ENCODE measurements at regions not wholly inside any gene's neighbourhood (a gene's known extent, or its start where the extent isn't known, plus 50 kb on each side); places are given as distances from the start of the nearest gene placed in this dataset.

- DNase-seq, result no peak
Measured at GRCh38 chr2:41420219-41420618, 627.6 kb upstream of the PKDCC start.

GRCh38 chr2:41420872-41421271, 626.9 kb upstream of the PKDCC start:
- DNase-seq, result no peak

GRCh38 chr2:41431756-41432155, 616.1 kb upstream of the PKDCC start:
- DNase-seq, result peak; percentile 5

GRCh38 chr2:41432459-41432858, 615.4 kb upstream of the PKDCC start:
- DNase-seq, result no peak

GRCh38 chr2:41434991-41435390, 612.8 kb upstream of the PKDCC start:
- DNase-seq, result no peak

DNA sequence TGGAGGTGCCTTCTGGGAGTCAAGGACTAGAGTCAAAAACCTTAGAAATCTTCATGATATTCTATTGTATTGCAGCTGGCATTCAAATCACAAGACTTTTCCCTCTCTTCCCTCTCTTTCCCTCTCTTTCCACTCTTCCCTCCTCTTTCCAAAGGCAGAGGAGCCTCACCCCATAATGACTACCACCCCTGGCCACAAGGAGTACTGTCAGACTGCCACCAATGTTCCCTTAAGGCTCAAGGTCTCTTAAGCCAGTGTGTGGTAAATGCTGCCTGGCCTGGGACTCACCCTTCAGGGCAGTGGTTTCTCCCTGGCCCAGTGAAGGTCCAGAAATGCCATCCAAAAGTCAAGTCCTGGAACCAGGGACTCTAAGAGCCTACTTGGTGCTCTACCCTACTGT, 605.9 kb upstream of the PKDCC start:
- DNase-seq, result no peak

DNA sequence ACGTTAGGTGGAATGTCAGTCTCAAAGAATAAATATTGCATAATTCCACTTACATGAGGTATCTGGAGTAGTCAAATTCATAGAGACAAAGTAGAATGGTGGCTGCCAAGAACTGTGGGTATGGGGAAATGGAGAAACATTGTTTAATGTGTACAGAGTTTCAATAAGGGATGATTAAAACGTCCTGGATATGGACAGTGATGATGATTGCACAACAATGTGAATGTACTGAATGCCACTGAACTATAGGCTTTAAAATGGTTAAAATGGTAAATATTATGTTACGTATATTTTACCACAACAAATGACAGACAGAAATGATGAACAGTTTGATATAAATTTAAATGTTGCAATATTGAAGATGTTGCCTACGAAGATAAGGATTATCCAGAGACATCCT, 602.0 kb upstream of the PKDCC start:
- DNase-seq, result no peak

DNA sequence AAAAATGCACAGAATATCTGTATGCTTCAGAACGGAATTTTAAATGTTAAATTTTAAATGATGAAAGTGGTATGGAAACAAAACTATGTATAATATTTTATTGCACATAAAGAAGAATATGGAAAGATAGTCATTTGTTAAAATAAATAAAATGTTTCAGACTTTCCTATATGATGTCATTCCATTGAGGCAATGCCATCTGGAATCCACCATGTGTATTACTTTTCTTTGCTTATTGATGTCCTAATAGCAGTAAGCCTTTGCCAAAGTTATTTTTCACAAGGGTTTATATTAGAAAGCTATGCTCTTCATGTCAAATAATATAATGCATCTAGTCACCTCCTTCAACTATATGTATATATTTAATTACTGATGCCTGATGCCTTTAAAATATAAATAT, 601.6 kb upstream of the PKDCC start:
- no peak for DNase-seq

DNA sequence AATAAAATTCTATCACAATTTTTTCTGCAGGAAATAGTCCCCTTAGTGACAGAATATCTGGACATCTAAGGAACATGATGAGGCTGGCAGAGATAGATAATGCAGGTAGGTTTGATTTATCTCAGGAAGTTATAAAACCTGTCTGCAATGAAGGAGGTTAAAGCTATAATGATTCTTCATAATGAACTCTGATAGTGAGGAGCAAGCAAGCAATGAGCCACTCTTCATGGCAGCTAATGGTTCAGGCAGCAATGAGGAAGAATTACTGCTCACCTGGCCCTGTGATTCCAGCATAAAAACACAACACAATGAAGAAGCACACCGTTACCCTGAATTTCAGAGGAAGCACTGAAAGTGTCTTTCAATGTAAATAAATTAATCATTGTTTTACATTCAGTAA, 599.6 kb upstream of the PKDCC start:
- DNase-seq, result no peak

DNA sequence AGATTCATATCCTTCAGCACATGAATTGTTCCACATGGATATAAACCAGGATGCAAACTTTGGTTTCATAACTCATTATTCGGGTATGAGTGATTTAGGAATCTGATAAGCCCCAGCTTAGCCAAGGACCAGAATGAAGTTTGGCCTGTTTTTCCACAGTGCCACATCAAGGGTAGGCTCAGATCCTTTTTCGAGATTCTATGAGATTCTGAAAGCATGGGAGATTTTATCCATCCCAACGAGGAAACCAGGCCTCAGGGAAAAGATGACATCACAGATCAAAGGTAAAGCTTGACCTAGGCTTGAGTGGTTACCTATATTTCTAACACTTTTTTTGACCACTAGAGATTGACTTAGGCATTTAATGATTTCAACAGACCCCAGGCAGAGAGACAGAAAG, 590.8 kb upstream of the PKDCC start:
- DNase-seq, result no peak

DNA sequence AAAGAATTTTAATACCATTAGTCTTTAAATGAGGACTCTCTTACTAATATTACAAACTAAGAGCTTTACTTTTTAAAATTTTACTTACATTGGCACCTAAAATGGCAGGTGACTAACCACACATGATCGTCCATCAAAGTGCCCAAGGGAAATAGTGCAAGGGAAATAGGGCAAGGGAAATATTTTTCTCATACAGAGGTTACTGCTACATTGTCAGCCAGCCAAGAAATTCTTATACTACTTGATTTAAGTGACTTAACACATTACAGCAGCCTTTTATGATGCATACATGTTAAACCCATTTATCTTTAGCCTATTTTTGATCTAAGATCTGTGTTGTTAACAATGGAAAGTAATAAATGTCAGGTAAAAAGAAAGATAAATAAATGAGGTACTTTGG, 587.2 kb upstream of the PKDCC start:
- DNase-seq, result no peak

DNA sequence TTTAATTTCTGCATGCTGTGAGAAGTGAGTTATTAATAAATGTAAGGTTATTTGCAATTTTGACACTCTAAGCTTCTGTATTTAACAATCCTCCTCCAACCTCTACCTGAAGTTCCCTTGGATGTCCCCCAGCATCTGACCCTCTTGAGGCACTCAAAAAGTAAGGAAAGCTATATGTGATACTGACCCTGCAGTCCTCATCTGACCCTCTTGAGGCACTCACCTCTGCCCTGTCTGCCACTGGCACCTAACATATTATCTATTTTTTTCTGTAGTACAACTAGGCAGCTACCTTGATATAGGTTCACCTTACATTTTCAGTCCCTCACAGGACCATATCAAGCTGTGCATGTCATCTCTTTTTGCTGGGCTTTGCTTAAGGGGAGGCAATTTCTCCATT, 583.4 kb upstream of the PKDCC start:
- DNase-seq, result no peak

GRCh38 chr2:41475959-41476358, 571.9 kb upstream of the PKDCC start:
- DNase-seq, result no peak

GRCh38 chr2:41482659-41483058, 565.2 kb upstream of the PKDCC start:
- no peak for DNase-seq

- no peak for DNase-seq
Measured at GRCh38 chr2:41483226-41483625, 564.6 kb upstream of the PKDCC start.

- no peak for DNase-seq
Measured at GRCh38 chr2:41483982-41484857, 563.6 kb upstream of the PKDCC start.

- no peak for DNase-seq
Measured at GRCh38 chr2:41484858-41485234, 563.0 kb upstream of the PKDCC start.

DNA sequence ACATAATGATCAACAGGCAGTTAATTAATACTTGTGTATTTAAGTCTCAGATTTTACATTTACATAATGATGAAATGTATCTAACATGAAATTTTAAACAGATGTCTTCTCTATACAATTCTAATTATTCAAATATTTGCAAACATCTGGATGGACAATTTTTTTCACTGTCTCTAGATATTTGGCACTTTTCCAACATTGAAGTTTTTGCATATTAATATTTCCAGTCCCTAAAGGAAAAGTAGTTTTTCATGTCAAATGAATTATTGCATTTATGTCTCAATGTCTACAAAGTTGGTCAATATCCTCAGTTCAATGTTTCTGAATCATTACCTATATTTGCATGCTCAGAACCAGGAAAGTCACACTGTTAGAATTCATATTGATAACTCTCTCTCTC, 560.9 kb upstream of the PKDCC start:
- no peak for DNase-seq

DNA sequence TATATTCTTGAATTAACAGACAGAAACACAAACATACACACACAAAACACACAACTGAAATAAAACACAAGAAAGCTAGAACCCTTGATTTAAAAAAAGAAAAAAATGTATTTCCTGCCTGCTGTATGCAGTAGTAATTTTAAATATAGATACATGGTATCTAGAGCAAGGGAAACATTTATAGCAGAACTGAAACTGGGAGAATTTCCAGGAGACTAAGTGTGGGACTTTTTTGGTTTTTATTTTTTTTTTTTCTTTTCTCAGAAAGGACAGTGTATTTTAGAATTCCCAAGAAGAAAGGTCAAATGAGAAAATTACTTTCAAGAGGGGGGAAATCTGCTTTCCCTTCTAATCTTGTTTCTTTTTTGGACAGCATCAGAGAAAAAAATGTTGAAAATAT, 558.9 kb upstream of the PKDCC start:
- DNase-seq, result no peak

DNA sequence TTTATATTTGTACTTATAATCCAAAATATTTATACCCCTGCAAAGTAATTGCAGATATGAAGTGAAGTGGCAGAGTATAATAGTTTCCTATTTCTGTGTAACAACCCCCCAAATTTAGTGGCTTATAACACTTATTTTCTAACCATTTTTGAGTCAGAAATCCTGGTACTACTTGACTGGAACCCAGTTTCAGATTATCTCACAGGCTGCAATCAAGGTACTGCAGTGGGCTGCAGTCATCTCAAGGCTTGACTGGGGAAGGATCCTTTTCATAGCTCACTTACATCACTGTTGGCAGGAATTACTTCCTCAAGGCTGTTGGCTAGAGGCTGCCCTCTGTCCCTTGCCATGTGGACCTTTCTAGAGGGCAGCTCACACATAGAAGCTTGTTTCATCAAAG, 558.2 kb upstream of the PKDCC start:
- no peak for DNase-seq

DNA sequence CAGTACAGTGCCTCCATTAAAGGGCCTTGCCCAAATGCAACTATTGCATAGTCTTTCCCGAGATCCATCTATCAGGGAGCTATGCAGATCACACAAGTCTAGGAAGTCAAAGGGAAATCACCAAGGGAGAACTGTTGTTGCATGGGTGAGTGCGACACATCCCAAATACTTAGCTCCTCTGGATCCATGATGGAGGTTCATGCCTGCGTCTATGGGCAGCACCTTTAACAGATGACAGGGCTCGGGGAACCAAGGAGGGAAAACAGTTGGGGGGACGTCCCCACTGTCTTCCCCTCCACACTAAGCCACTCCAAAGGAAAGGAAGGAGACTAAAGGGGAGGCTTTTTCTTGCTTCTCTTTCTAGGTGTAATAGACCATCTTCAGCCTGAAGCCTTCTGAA, 552.8 kb upstream of the PKDCC start:
- DNase-seq, result no peak

DNA sequence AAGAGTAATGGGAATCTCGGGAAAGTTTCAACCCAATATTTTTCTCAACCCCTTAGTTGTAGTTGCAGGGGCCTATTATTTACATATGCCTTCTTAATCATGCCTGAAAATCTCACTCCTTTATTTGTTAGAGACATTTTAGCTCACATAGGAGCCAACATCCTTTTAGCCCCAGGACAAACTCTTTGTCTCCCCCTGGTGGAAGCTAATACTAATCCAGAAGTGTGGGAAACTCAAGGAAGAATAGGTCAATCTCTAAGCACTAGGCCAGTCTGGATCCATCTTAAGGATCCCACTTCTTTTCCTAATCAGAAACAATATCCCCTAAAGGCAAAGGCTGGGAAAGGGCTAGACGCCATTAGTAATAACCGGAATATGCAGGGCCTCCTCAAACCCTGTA, 550.9 kb upstream of the PKDCC start:
- DNase-seq, result no peak

DNA sequence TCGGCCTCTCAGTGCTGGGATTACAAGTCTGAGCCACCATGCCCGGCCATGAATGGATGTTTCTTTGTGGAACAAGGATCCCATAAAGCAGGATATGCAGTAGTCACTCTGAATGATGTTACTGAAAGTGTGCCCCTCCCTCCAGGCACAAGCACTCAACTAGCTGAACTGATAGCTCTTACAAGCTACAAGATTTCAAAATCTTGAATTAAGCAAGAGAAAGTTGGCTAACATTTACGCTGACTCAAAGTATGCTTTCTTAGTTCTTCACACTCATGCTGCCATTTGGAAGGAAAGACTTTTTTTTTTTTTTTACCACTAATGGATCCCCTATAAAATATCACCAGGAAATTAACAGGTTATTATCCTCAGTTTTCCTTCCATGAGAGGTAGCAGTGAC, 549.0 kb upstream of the PKDCC start:
- DNase-seq, result no peak

- no peak for DNase-seq
Measured at GRCh38 chr2:41500895-41501294, 546.9 kb upstream of the PKDCC start.

DNA sequence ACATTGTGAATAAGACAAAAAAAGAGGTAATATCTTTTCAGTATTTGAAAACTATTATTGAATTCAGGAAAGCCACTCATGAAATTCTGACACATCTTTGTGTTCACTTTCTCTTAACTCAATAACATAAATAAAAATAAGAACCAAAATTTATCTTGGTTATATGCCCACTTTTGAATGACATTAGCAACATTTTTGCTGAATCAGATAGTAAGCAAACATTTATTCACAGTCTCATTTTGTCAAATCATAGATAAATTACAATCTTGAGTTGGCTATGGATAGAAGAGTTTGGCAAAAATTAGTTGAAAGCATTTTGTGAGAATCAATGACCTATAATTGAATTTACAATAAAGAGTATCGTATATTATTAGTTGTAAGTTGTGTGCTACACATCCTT, 545.1 kb upstream of the PKDCC start:
- DNase-seq, result no peak

Measured in NCI-H1694 (cell line).